UCSD-AML1 (cell line): ENCODE measurements at regions not wholly inside any gene's neighbourhood (a gene's known extent, or its start where the extent isn't known, plus 50 kb on each side); places are given as distances from the start of the nearest gene placed in this dataset.
"Not testable (repeated sequence)": the region's sequence is repeated elsewhere in the genome, so short reads cannot be mapped to it uniquely, and the experiment has no call there.

ENCODE experiments used
- DNase-seq: peaks from one replicate; lab custom pipeline; 2025; ENCODE audit not compliant: unreplicated experiment; lab: John Stamatoyannopoulos, UW

DNA sequence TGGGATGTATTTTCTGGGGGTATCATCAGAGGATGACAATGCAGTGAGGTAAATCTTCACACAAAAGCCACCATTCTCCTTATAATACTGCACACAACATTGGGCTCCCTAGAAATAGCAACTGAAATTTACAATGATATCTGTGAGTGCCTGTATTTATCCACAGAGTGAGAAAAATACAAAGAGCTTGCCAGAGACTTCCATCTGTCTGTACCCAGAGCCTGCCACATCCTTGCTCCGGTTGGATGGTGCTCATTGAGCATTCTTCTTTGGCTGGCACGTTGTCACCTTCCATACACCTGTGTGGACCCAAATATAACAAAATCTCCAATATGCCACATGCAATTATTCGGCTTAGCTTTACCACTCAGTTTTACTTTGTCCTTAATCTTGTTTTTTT lies 189.5 kb upstream of the UFM1 start:
- DNase-seq: no peak

DNA sequence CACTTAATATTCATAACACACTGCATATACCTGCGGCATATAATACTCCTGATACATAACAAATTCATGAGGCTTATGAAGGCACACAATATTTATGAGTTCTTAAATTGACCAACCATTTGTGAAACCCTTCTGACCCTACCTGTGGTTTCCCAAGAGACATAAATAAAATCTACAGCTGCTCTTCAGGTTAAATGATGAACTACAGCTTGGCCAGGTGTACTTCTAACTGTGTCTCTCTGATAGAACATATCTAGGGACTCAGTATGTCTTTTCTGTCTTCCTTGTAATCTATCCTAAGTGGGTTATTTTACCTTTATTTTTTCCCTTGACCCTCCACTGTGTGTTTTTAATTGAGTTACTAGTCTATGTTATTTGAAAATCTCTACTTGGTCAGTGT lies 189.9 kb upstream of the UFM1 start:
- no peak for DNase-seq

DNA sequence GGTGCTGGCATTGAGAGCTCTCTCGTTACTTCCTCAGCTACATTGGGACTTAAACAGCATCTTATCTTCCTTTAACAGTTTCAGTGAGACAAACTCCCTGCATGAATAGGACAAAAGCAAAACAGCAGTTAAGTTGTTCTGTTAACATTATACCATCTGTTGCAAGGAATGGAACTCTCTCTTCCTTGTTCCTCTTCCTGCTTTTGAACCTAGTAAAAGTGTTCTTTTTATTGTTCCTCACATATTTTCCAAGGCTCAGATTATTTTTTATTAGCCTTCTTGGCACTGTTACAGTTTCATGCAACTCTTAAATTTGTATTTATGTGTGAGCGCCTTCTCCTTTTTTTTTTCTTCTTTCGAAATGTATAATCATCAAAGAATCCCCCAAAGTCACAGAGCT lies 202.6 kb upstream of the UFM1 start:
- DNase-seq: no peak

DNA sequence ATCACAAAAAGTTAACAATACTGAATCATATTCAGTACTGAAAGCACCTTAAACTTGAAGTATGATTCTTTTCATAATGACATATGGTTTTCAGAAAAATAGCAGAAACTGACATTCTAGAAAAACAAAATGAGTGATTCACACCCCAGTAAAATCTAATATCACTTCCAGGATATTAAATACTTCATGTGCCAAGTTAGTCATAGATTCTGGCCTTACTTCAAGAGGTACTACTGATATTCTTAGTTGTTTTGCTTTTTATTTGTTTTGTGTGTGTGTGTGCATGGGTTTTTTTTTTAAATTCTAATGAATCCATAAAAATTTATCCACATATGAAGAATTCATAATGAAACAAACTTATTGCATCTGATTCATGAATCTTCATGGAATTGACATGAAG lies 207.9 kb upstream of the UFM1 start:
- DNase-seq: no peak

DNA sequence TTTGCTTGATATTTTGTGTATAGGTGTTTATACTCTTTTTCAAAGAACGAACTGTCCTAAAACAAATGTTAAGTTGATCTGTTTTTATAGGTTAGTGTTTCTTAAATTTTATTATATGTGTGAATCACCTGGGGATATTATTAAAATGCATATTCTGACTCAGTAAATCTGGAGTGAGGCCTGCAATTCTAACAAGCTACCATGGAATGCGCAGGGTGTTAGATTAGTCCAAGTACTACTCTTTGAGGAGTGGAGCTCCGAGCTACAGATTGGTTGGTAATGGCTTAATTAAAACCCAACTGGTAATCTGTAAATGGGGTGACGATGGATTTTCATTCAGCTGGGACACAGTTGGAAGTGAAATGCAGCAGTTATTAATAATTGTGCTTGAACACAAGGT lies 214.1 kb upstream of the UFM1 start:
- DNase-seq: no peak

DNA sequence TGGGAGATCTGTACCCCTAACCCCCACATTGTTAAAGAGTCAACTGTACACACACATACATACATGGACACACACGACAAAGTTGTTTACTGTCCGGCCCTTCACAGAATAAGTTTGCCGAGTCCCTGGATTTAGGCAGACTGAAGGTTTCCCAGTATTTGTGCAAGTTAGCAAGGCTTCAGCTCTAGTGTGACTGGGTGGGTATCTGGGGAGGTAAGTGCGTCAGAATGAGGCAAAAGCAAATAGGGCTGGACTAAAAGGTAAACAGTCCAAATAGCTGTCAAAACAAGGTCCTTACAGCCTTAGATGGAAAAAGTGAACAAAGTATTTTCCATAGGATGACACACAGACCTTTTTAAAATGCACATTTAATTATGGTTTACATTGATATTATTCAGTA lies 228.4 kb upstream of the UFM1 start:
- no peak for DNase-seq

DNA sequence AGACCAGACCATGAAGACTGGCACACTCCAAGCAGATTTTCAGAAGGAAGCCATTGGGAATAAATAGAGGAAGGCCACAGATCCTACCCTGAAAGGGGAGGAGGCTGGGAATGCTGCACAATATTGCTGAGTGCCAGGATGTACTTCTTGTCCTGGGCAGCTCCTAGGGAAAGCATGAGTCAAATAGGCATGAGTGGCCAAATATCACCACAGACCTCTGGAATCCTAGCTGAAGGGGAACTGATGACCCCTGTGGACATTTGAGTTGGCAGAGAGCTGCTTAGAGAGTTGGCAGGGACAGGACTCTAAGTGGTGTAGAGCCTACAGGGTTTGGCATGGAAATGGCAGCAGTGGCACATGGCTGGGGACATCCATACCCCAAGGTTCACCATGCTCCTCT lies 234.3 kb upstream of the TRPC4 start:
- no peak for DNase-seq

DNA sequence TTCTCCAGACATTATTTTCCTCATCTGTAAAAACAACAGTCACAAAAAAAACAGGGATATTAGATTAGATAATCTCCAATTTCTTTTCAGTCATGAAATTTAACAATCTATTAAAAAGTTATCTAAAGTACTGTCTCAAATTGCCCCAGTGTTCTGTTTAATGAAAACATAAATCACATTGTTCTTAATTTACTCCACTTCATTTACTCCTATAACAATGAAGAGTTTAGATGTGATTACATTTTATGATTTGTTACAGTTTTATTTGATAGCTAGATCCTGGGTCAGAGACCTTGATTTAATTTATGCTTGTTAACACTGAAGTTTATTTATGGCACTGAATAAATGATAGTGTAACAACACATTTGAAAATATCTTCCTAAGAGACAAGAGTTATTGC lies 230.2 kb upstream of the TRPC4 start:
- no peak for DNase-seq

DNA sequence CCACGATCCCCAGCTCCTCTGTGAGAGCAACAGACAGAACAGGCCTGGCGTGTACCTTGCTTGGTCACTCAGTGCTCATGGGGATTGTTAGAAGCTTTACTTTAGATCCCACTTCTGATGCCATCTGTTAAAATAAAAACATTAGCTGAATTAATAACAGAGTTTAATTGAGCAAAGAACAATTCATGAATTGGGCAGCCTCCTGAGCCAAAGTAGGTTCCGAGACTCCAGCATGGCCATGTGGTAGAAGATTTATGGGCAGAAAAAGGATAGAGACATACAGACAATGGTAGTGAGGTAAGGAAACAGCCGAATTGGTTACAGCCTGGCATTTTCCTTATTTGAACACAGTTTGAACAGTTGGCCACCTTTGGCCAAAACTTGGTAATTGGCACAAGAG lies 223.9 kb upstream of the TRPC4 start:
- DNase-seq: no peak

DNA sequence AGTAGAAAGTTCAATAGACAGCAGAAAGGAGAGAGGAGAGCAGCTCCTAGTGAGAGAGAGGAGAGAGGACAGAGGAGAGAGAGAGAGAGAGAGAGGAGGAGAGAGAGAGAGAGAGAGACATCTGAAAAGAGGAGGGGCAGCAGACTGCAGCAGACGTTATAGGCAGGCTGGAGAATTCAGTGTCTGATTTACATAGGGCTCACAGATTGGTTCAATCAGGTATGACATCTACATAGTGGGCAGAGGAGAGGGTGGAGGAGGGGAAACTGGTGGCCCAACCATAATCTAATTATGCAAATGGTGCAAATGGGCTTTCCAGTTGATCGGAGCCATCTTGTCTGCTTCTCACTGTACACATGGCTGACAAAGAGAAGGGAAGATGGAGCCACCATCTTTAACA lies 221.3 kb upstream of the TRPC4 start:
- DNase-seq: no peak

DNA sequence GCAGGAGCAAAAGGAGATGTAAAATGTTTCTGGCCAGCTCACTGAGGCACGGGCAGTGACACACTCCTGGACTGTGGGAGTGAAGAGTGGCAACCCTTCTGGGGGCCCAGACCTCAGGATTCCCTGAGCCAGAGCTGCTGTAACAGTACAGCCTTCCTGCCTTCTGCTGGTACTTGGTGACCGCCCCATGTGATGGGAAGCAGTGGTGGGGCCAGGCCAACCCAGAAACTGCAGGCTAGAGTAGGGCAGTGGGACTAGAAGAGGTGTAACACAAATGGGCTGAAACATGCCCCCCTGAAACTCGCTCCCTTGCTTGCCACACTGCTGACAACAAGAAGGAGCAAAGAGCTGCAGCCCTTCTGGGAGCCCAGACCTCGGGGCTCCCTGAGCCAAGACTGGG lies 217.1 kb upstream of the TRPC4 start:
- no peak for DNase-seq

DNA sequence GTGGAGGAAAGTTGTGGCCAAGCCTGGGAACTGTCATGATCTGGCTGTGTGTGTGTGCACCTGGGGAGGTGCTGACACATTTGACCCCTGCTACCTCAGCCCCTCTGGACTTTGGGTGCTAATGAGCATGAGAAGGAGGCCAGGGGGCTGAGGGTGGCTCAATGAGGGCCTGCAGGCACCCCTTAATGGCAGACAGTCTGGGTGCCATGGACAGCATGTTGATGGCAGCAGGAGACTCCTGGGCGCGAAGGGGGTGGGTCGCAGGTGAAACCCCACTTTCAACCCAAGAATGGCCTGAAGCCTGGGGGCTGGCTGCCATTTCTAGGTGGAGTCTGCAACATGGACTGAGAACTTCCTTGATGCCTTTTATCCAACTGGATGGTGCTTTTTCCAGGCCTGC lies 216.4 kb upstream of the TRPC4 start:
- DNase-seq: no peak

DNA sequence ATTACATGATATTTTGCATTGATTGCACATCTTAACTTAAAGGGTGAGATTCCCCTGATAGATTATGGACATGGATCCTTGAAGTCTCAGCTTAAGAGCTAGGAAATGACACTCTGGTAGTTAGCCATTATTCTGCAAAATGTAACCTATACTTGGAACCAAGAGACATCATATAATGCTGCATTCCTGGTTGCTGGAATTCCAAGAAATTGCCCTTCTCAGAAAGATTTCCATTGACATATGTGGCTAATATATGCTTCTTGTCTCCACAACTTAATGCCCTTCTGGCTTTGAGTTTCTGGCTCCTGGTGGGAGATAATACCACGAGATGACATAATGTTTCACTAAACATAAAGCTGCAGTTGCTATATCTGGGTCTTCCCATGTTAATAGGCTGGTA lies 204.4 kb upstream of the TRPC4 start:
- DNase-seq: no peak

DNA sequence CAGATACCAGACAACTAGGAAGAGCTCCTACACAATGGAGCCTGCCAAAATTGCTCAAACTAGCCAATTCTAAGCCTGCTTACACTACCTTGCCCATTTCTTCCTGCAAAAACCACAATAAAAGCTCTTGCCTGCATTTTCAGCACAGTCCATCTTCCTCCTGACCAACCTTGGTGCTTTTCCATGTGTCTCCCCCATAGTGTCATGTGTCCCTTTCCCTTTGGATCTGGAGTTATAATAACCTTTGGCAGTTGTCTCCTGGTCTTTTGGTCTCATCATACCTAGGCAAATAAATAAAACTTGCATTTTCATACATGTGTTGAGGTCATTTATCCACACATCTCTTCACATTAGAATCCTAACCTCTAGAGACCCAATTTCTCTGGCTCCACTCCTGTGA lies 203.1 kb upstream of the TRPC4 start:
- DNase-seq: no peak

DNA sequence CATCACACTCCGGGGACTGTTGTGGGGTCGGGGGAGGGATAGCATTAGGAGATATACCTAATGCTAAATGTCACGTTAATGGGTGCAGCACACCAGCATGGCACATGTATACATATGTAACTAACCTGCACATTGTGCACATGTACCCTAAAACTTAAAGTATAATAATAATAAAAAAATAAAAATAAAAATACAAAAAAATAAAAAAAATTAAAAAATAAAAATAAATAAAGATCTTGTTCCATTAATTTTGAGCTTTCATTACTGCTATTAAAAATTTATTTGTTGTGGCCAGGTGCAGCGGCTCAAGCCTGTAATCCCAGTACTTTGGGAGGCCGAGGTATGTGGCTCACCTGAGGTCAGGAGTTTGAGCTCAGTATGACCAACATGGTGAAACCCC lies 201.8 kb upstream of the TRPC4 start:
- not testable (repeated sequence) for DNase-seq

DNA sequence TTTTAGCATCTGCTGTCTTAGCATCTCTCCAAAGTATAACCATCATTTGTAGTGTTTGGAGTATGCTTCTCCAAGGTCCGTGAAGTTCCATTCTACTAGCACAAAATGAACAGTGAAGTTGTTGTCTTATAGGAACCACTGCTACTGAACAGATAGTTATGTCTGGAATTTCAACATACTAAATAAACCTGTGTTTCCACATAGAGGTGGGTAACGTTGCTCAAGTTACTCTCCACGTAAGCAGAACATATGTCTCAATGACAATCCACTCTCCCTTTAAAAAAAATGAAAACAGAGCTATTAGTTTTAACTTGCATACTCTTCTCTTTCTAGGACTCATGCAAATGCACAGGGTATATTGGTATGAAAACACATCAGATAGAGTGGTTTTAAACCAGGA lies 184.3 kb upstream of the TRPC4 start:
- DNase-seq: no peak

DNA sequence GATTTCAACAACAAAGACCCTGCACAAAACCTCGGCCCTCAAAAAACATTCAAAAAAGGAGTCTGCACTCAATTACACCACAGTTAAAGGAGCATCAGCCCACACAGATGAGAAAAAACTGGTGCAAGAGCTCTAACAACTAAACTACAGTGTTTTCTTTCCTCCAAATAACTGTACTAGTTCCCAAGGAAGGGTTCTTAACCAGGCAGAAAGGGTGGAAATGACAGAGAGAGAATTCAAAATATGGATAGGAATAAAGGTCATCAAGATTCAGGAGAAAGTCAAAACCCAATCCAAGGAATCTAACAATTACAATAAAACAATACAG lies 176.4 kb upstream of the TRPC4 start:
- DNase-seq: no peak

DNA sequence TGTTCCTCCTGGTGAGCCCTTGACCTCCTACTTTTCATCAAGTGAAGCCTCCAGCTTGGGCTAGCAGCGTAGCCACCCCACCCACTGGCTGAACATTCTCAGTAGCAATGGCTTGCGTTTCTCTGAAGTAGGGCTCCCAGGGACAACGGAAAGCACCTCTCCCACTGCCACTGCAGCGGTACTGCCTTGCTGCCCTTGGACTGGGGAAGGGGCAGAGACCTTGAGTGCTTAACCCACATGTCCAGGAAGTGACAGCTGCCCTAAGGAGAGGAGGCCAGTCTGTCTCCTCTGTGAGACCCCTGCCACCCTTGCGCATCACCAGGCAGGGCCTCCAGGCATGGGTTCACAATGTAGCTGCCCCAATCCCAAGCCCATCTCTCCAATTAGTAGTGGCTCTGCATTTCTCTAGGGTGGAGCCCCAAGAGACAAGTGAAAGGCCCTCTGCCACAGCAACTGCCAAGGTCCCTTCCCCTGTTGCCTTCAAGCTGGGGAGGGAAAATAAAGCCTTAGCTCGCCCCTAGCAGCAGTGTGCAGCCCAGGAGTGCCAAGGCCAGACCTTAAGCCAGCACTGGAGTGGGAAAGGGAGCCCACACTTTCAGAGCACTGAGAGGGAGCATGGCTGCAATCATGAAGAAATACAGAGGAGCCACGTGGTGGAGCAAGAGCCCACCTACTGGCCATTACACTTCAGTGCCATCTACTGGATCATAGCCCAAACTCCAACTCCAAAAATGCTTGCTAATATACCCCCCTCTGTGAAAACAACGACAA lies 175.9 kb upstream of the TRPC4 start:
- DNase-seq: peak; percentile 11

DNA sequence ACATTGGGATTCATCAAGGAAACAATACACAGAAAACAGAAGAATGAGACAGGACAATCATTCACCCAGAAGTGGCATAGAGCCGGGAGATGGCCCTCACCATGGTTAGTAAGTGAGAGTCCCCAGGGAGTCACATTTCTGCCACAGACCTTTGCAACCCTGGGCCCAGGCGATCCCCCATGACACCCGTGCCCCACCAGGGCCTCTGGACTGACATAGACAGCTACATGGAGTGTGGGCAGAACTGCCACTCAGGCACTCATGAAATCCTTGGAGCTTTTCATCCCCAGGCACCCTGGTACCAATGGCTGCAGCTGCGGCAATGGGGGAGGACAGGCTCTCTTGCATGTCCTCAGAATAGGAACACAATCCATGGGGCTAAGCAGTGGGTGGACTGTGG lies 174.5 kb upstream of the TRPC4 start:
- DNase-seq: no peak

DNA sequence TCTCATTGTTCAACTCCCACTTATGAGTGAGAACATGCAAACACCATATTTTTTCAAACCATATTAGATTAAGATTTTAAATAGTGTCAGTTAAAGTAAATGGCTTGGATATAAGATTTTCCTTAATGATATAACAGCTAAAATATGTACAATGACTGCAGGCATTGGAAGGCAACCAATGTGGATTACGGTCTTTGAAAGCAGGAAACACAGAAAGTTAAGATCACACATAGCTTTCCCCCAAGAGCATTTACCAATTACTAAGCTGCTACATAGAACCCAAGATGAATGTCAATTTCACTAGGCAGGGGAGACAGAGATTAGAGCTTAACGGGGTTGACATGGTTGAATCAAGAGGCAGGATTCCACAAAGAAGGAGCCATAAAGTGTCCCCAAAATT lies 173.2 kb upstream of the TRPC4 start:
- DNase-seq: no peak

DNA sequence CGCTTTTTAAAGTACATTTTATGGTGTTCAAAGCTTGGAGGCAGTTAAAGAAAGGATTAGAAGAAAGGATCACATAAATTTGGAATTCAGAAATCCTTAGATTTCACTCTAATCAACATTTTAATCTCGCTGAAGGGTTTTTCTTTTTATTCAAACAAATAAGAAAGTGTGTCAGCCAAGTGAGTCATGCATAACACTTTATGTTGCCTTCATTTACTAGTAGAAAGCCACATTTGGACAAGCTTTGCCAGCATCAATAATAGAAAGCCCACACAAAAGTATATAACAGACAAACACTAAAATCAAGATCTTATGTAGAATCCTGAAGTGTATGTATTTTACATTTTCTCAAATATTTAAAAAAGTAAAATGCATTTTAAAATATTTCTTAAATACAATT lies 154.9 kb upstream of the TRPC4 start:
- no peak for DNase-seq

DNA sequence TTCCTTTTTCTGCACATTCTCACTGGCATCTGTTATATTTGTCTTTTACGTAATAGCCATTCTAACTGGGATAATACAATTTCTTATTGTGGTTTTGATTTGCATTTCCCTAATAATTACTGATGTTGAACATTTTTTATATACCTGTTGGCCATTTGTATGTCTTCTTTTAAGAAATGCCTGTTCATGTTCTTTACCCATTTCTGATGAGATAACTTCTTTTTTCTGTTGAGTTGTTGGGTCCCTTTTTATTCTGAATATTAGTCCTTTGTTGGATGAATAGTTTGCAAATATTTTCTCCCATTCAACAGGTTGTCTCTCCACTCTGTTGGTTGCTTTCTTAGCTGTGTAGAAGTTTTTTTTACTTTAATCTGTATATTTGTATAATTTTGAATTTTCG lies 147.7 kb upstream of the TRPC4 start:
- no peak for DNase-seq

DNA sequence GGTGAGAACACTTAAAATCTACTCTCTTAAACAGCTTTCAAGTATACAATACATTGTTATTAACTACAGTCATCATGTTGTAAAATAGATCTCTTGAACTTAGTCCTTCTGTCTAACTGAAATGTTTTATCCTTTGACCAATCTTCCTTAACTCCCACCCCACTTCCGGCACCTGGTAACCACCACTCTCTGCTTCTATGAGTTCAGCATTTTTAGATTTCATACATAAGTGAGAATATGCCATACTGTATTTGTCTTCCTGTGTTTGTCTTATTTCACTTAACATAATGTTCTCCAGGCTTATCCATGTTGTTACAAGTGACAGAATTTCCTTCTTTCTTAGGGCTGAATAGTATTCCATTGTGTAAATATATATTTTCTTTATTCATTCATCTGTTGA lies 144.1 kb upstream of the TRPC4 start:
- no peak for DNase-seq

DNA sequence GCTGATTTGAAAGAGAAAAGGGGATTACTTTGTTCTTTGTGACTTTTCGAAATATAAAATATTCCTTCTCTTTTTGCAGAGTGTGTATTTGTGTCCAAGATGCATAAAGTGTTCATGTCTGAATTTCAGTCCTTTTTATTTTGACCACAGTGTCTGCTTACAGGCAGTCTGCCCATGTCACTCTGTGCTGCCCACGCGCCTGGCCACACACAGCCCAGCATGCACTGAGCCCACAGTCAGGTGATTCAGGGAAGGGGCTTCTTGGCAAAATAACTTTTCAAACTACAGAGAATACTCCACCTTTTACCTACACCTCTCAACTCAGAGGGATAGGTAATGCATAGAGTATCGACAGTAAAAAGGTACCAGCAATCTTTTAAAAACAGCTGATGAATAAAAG lies 142.5 kb upstream of the TRPC4 start:
- DNase-seq: no peak
